Erythroblast (primary cell): ENCODE measurements at regions not wholly inside any gene's neighbourhood (a gene's known extent, or its start where the extent isn't known, plus 50 kb on each side); places are given as distances from the start of the nearest gene placed in this dataset.

Experiments used
- GATA1 ChIP-seq: IDR thresholded peaks from 2 replicates; pipeline ENCODE4 v1.6.1; 2011; ENCODE audit warnings: low read depth, mild to moderate bottlenecking, control low read depth, low read length, moderate library complexity
- POLR2A ChIP-seq: IDR thresholded peaks from 2 replicates; pipeline ENCODE4 v1.6.1; 2011; ENCODE audit warnings: mild to moderate bottlenecking, low read length

DNA sequence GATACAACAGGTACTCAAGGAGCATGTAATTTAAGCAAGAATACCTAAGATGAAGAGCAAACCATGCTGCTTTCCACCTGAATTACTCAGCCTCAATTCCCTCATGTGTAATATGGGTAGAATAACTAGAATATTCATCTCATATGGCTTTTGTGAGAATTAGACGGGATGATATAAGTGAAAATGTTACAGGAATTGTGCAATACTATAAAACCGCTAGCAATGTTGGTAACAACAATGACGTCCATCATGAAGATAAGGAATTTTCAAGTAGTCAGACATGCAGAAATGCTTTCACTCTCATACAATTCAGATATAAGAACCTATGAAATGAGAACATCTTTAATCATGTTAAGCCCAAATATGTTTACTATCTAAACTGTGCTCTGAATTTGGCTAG lies 2106.6 kb upstream of the CELF4 start:
- TF ChIP-seq POLR2A, result no peak
- no peak for TF ChIP-seq GATA1
